ENCODE measurements at regions not wholly inside any gene's neighbourhood (a gene's known extent, or its start where the extent isn't known, plus 50 kb on each side); places are given as distances from the start of the nearest gene placed in this dataset.

DNA sequence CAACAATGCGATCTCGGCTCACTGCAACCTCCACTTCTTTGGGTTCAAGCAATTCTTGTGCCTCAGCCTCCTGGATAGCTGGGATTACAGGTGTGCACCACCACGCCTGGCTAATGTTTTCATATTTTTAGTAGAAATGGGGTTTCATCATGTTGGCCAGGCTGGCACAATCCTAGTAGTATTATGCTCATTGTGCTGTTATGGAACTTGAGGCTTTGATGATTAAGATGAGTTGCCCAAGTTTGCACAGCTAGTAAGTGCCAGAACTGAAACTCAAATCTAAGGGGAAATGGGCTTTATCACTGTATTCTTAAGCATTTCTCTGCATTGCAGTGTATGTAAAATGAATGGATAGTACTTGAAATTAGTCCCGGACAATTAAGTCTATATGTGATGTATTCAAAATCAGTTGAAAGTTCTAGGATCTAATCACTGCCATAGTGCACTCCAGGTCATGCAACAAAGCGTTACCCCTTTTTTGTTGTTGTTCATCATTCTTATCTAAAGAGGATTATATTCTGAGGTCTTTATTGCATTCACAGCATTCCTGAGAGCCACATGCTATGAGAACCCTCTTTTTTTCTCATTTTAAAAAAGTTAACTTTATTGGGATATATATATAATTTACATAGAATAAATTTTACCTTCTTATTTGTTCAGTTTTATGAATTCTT is 378.7 kb upstream of the CNTN6 start:
- Mint-ChIP-seq H3K27me3 (ENCODE audit: low read depth) (no peaks in the 10 kb centered on the region), H3K4me3 (ENCODE audit: unreplicated experiment) (no peak overlapping the region), H3K9me3 (ENCODE audit: low read depth) (peaks cover 19% of the 10 kb centered on the region), H3K27ac (ENCODE audit: unreplicated experiment) (no peak overlapping the region), H3K4me1 (ENCODE audit: low read depth) (no peaks in the 10 kb centered on the region), H3K36me3 (ENCODE audit: low read depth) (no peaks in the 10 kb centered on the region)
- TF ChIP-seq CTCF (IDR thresholded peaks at IDR 0.05): no peak
- DNase-seq (ENCODE audit: low spot score): no peak

DNA sequence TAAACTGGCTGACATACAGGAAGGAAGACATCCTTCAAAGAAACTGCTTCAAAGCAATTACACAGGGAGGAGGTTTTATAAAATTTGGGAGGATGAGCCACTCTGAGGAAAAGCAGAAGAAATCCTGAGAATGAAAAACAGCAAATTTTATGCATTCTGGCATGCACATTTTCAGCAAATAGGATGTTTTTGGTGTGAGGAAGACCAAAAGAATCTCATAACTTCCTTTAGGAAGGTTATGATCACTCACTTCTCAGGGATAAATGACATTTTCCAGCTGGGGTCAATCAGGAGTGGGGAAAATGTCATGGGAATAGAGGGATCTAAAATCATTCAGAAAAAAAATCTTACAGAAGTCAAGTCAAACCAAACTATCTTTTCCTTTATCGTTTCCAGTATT is 371.7 kb upstream of the CNTN6 start:
- TF ChIP-seq CTCF (IDR thresholded peaks at IDR 0.05): no peak
- no peak for DNase-seq (ENCODE audit: low spot score)
- H3K4me3 Mint-ChIP-seq (ENCODE audit: unreplicated experiment): no peak overlapping the region
- no peaks in the 10 kb centered on the region for H3K4me1 Mint-ChIP-seq (ENCODE audit: low read depth)
- no peak overlapping the region for H3K27ac Mint-ChIP-seq (ENCODE audit: unreplicated experiment)
- H3K36me3 Mint-ChIP-seq (ENCODE audit: low read depth): no peaks in the 10 kb centered on the region
- no peaks in the 10 kb centered on the region for H3K27me3 Mint-ChIP-seq (ENCODE audit: low read depth)
- peaks cover 17% of the 10 kb centered on the region for H3K9me3 Mint-ChIP-seq (ENCODE audit: low read depth)

DNA sequence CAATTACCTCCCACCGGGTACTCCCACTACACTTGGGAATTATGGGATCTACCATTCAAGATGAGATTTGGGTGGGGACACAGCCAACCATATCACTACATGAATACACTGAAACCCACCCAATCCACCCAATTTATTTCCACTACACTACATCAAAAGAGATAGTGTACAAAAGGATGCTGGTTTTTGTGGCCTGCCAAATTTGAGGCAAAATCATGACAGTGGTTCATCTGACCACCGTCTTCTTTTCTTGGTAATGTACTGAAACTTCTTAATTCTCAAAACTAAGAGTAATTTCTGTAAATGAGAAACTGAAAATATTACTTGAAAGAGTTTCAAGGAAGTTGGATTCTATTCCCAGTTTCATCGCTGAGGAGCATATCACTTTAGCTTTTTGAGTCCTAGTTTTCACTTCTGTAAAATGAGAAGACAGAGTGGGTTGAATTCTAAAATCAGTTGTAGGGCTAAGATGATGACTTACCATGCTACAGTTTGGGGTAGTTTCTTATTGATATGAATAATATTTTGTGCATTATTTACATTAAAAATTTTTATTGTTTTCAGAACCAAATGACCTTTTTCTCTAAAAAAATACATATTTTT is 360.4 kb upstream of the CNTN6 start:
- no peak overlapping the region for H3K4me3 Mint-ChIP-seq (ENCODE audit: unreplicated experiment)
- no peak for DNase-seq (ENCODE audit: low spot score)
- peaks cover 5% of the 10 kb centered on the region for H3K9me3 Mint-ChIP-seq (ENCODE audit: low read depth)
- no peak overlapping the region for H3K27ac Mint-ChIP-seq (ENCODE audit: unreplicated experiment)
- no peaks in the 10 kb centered on the region for H3K4me1 Mint-ChIP-seq (ENCODE audit: low read depth)
- H3K36me3 Mint-ChIP-seq (ENCODE audit: low read depth): no peaks in the 10 kb centered on the region
- no peak for TF ChIP-seq CTCF (IDR thresholded peaks at IDR 0.05)
- no peaks in the 10 kb centered on the region for H3K27me3 Mint-ChIP-seq (ENCODE audit: low read depth)

DNA sequence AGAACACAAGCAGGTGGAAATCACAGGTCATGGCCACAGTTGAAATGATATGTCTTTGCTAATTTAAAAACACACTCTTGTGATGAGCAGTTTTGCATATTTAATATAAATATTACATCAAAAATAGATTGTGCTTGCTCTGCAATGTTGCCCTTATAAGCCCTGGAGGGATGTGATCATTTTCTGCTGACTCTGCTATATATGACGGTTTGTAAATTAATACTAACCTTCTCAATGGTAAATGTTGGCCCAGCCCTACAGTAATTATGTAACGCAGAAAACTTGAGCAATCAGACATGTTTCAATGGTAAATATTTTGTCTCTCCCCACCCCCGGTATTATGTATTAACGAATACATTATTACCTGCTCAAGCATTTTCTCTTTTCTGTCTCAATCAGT is 359.5 kb upstream of the CNTN6 start:
- no peaks in the 10 kb centered on the region for H3K36me3 Mint-ChIP-seq (ENCODE audit: low read depth)
- H3K27me3 Mint-ChIP-seq (ENCODE audit: low read depth): no peaks in the 10 kb centered on the region
- peaks cover 5% of the 10 kb centered on the region for H3K9me3 Mint-ChIP-seq (ENCODE audit: low read depth)
- H3K4me3 Mint-ChIP-seq (ENCODE audit: unreplicated experiment): no peak overlapping the region
- no peaks in the 10 kb centered on the region for H3K4me1 Mint-ChIP-seq (ENCODE audit: low read depth)
- DNase-seq (ENCODE audit: low spot score): no peak
- no peak overlapping the region for H3K27ac Mint-ChIP-seq (ENCODE audit: unreplicated experiment)
- no peak for TF ChIP-seq CTCF (IDR thresholded peaks at IDR 0.05)

- Mint-ChIP-seq H3K27ac (ENCODE audit: unreplicated experiment) (no peak overlapping the region), H3K4me3 (ENCODE audit: unreplicated experiment) (no peak overlapping the region), H3K4me1 (ENCODE audit: low read depth) (no peaks in the 10 kb centered on the region), H3K36me3 (ENCODE audit: low read depth) (no peaks in the 10 kb centered on the region), H3K9me3 (ENCODE audit: low read depth) (peaks cover 47% of the 10 kb centered on the region), H3K27me3 (ENCODE audit: low read depth) (no peaks in the 10 kb centered on the region)
- no peak for TF ChIP-seq CTCF (IDR thresholded peaks at IDR 0.05)
- DNase-seq (ENCODE audit: low spot score): no peak
Measured at GRCh38 chr3:757711-758110, 335.1 kb upstream of the CNTN6 start.
